NT2/D1 (cell line): ENCODE measurements at regions not wholly inside any gene's neighbourhood (a gene's known extent, or its start where the extent isn't known, plus 50 kb on each side); places are given as distances from the start of the nearest gene placed in this dataset.

Experiments
- SUZ12 ChIP-seq: IDR thresholded peaks from 2 replicates; pipeline ENCODE4 v1.6.1; 2011; ENCODE audit not compliant: insufficient read length, insufficient read depth; ENCODE audit errors: extremely low read depth
- YY1 ChIP-seq: IDR thresholded peaks from 2 replicates; pipeline ENCODE4 v1.6.1; 2011; ENCODE audit not compliant: insufficient read length, insufficient read depth
- ZNF274 ChIP-seq: IDR thresholded peaks from 2 replicates; pipeline ENCODE4 v1.6.1; 2011; ENCODE audit warnings: mild to moderate bottlenecking, low read depth, low read length

GRCh38 chr3:39721076-39721475, 88.3 kb upstream of the MYRIP start:
- TF ChIP-seq YY1 (no peak), ZNF274 (no peak), SUZ12 (no peak)
